GM23338 (cell line): ENCODE measurements at regions not wholly inside any gene's neighbourhood (a gene's known extent, or its start where the extent isn't known, plus 50 kb on each side); places are given as distances from the start of the nearest gene placed in this dataset.

Source experiments
- ATAC-seq: fragments of 200-7000 bp; cut with Tn5 transposase; 3 replicates; pipeline ENCODE4 v1.9.1; 2020
- DNase-seq: peaks from one replicate; pipeline ENCODE4 v3.0.0-alpha.2; 2015; ENCODE audit warnings: low spot score
- H2AFZ ChIP-seq: fragments of 200-600 bp; sonication (generic); 2 replicates; pipeline ENCODE4 v1.8.0; 2016; ENCODE audit warnings: antibody characterized with exemption, mild to moderate bottlenecking, moderate library complexity
- H3F3A ChIP-seq: fragments of 200-600 bp; sonication (generic); replicated peaks from 2 replicates; pipeline ENCODE4 v1.8.0; 2017; ENCODE audit warnings: antibody characterized with exemption, mixed run types, low read depth
- H3K27ac ChIP-seq: fragments of 200-600 bp; sonication (generic); 2 replicates; pipeline ENCODE4 v1.6.1; 2016; ENCODE audit warnings: low read depth
- H3K27me3 ChIP-seq: fragments of 200-600 bp; sonication (generic); 2 replicates; pipeline ENCODE4 v1.8.0; 2016; ENCODE audit warnings: mild to moderate bottlenecking, mixed run types, moderate library complexity; ENCODE audit not compliant: insufficient read depth
- H3K36me3 ChIP-seq: fragments of 200-600 bp; sonication (generic); 2 replicates; pipeline ENCODE4 v1.8.0; 2016; ENCODE audit warnings: mild to moderate bottlenecking; ENCODE audit not compliant: insufficient read depth
- H3K4me1 ChIP-seq: fragments of 200-600 bp; sonication (generic); 2 replicates; pipeline ENCODE4 v1.8.0; 2016; ENCODE audit warnings: mild to moderate bottlenecking, moderate library complexity; ENCODE audit not compliant: insufficient read depth
- H3K4me2 ChIP-seq: fragments of 200-600 bp; sonication (generic); 2 replicates; pipeline ENCODE4 v1.7.1; 2017; ENCODE audit warnings: mixed run types
- H3K4me3 ChIP-seq: fragments of 200-600 bp; sonication (generic); 2 replicates; pipeline ENCODE4 v1.6.1; 2016; ENCODE audit warnings: mixed run types
- H3K79me2 ChIP-seq: fragments of 200-600 bp; sonication (generic); replicated peaks from 2 replicates; pipeline ENCODE4 v1.8.0; 2017; ENCODE audit warnings: mild to moderate bottlenecking; ENCODE audit not compliant: insufficient read depth
- H3K9me2 ChIP-seq: fragments of 200-600 bp; sonication (generic); 2 replicates; pipeline ENCODE4 v1.8.0; 2017; ENCODE audit not compliant: insufficient read depth
- H4K20me1 ChIP-seq: fragments of 200-600 bp; sonication (generic); replicated peaks from 2 replicates; pipeline ENCODE4 v1.8.0; 2017; ENCODE audit warnings: mild to moderate bottlenecking; ENCODE audit not compliant: insufficient read depth
- H3K27ac Mint-ChIP-seq: 2 replicates; pipeline ENCODE4 v1.8.0; 2020; ENCODE audit warnings: inconsistent platforms, mild to moderate bottlenecking, moderate library complexity, mixed read lengths
- H3K27me3 Mint-ChIP-seq: 3 replicates; pipeline ENCODE4 v1.8.0; 2022; ENCODE audit warnings: low read depth, mild to moderate bottlenecking, moderate library complexity, mixed read lengths, inconsistent platforms; ENCODE audit not compliant: insufficient read depth, poor library complexity
- H3K36me3 Mint-ChIP-seq: 3 replicates; pipeline ENCODE4 v1.8.0; 2021; ENCODE audit warnings: low read depth, mild to moderate bottlenecking, inconsistent platforms, moderate library complexity, mixed read lengths
- H3K4me1 Mint-ChIP-seq: 3 replicates; pipeline ENCODE4 v1.8.0; 2020; ENCODE audit warnings: mild to moderate bottlenecking, inconsistent platforms, mixed read lengths
- H3K4me3 Mint-ChIP-seq: 3 replicates; pipeline ENCODE4 v1.8.0; 2021; ENCODE audit warnings: moderate library complexity, mild to moderate bottlenecking, inconsistent platforms, mixed read lengths
- H3K9me3 Mint-ChIP-seq: 3 replicates; pipeline ENCODE4 v1.8.0; 2020; ENCODE audit warnings: moderate library complexity, mild to moderate bottlenecking, inconsistent platforms, mixed read lengths
- CREB1 ChIP-seq: fragments of 250-450 bp; sonication (Bioruptor Pico); IDR thresholded peaks from 2 replicates; pipeline ENCODE4 v1.5.0; 2020; ENCODE audit warnings: low read depth, mild to moderate bottlenecking, moderate library complexity
- EZH2 ChIP-seq: fragments of 200-600 bp; sonication (generic); IDR thresholded peaks from one replicate; pipeline ENCODE4 v1.8.0; 2017; ENCODE audit warnings: antibody characterized with exemption, mild to moderate bottlenecking, low read depth; ENCODE audit not compliant: unreplicated experiment
- EZH2phosphoT487 ChIP-seq: fragments of 200-600 bp; sonication (generic); IDR thresholded peaks from one replicate; pipeline ENCODE4 v1.8.1; 2018; ENCODE audit warnings: antibody characterized with exemption; ENCODE audit not compliant: unreplicated experiment
- JUNB ChIP-seq: IDR thresholded peaks from one replicate; pipeline ENCODE4 v1.6.1; 2016; ENCODE audit warnings: antibody characterized with exemption; ENCODE audit not compliant: unreplicated experiment
- NANOG ChIP-seq: IDR thresholded peaks from 2 replicates; pipeline ENCODE4 v1.6.1; 2016; ENCODE audit warnings: antibody characterized with exemption, borderline replicate concordance
- STAT1 ChIP-seq: IDR thresholded peaks from one replicate; pipeline ENCODE4 v1.6.1; 2016; ENCODE audit warnings: antibody characterized with exemption; ENCODE audit not compliant: unreplicated experiment
- ZNF331 ChIP-seq: fragments of 250-450 bp; sonication (Bioruptor Pico); IDR thresholded peaks from 2 replicates; pipeline ENCODE4 v1.5.0; 2020; ENCODE audit warnings: low read depth, mild to moderate bottlenecking, moderate library complexity
- ZNF462 ChIP-seq: fragments of 250-450 bp; sonication (Bioruptor Pico); IDR thresholded peaks from 2 replicates; pipeline ENCODE4 v1.5.0; 2020; ENCODE audit warnings: mild to moderate bottlenecking, moderate library complexity

- H3K27me3 Mint-ChIP-seq, result no peaks in the 10 kb centered on the region
- H3K4me1 Mint-ChIP-seq, result no peaks in the 10 kb centered on the region; the same call in 2 of the 3 replicates
- H3K36me3 ChIP-seq, result no peaks in the 10 kb centered on the region
- H3K4me1 ChIP-seq, result no peaks in the 10 kb centered on the region
- H3K4me3 Mint-ChIP-seq, result no peak overlapping the region
- H3K27me3 ChIP-seq, result no peaks in the 10 kb centered on the region
- H3K36me3 Mint-ChIP-seq, result peaks cover 3% of the 10 kb centered on the region; the same call in 2 of the 3 replicates
- DNase-seq, result no peak
- no peak overlapping the region for H3K4me2 ChIP-seq
- H2AFZ ChIP-seq, result peak overlapping the region; percentile 52; the same call in 1 of the 2 replicates
- ATAC-seq, result no peak
- no peaks in the 10 kb centered on the region for H3K79me2 ChIP-seq
- H3K27ac ChIP-seq, result no peak overlapping the region
- H3K9me3 Mint-ChIP-seq, result peaks cover 9% of the 10 kb centered on the region; the same call in 2 of the 3 replicates
- no peak overlapping the region for H3K27ac Mint-ChIP-seq
- TF ChIP-seq EZH2, result no peak
- TF ChIP-seq JUNB, result no peak
- no peak for TF ChIP-seq CREB1 (CRISPR knock-in tag)
- no peak for TF ChIP-seq ZNF331 (CRISPR knock-in tag)
- TF ChIP-seq NANOG, result no peak
- no peak for TF ChIP-seq STAT1
- TF ChIP-seq ZNF462, result no peak
- TF ChIP-seq EZH2phosphoT487, result no peak
- no peaks in the 10 kb centered on the region for H3F3A ChIP-seq
- no peak overlapping the region for H3K4me3 ChIP-seq
- H4K20me1 ChIP-seq, result no peaks in the 10 kb centered on the region
- H3K9me2 ChIP-seq, result no peaks in the 10 kb centered on the region; the same call in 1 of the 2 replicates
Measured at GRCh38 chr4:10832806-10833628, 148.4 kb upstream of the CLNK start.
